ENCODE measurements at regions not wholly inside any gene's neighbourhood (a gene's known extent, or its start where the extent isn't known, plus 50 kb on each side); places are given as distances from the start of the nearest gene placed in this dataset.

DNA sequence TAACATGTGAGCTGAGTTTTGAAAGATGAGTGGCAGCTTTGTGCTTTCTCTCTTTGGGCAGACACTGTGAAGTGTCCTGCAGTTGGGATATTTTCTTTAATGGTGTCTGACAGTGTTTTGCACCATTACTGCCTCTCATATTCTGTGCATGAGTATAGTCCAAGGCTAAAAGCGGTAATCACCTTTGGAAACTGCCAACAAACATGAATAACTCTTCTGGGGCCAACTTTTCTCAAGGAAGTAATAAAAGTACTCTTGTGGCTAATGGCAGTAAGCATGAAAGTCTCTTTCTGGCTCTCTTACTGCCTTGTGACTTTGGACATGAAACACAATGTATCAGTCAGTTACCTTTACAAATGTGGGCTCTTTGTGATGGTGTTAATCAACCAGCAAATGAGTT is 91.7 kb upstream of the SOX4 start:
- H3K4me2 ChIP-seq (ENCODE audit: low read length) = no peak overlapping the region
- no peak overlapping the region for H3K4me3 ChIP-seq (ENCODE audit: low read length)
- H3K27me3 ChIP-seq (ENCODE audit: insufficient read depth, low read depth, low read length) = no peaks in the 10 kb centered on the region
- H2AFZ ChIP-seq (ENCODE audit: low read depth, low read length) = no peak overlapping the region
- H4K20me1 ChIP-seq (ENCODE audit: insufficient read depth) = no peaks in the 10 kb centered on the region
- no peaks in the 10 kb centered on the region for H3K36me3 ChIP-seq (ENCODE audit: insufficient read depth, low read length)
- TF ChIP-seq, protein P1, sequence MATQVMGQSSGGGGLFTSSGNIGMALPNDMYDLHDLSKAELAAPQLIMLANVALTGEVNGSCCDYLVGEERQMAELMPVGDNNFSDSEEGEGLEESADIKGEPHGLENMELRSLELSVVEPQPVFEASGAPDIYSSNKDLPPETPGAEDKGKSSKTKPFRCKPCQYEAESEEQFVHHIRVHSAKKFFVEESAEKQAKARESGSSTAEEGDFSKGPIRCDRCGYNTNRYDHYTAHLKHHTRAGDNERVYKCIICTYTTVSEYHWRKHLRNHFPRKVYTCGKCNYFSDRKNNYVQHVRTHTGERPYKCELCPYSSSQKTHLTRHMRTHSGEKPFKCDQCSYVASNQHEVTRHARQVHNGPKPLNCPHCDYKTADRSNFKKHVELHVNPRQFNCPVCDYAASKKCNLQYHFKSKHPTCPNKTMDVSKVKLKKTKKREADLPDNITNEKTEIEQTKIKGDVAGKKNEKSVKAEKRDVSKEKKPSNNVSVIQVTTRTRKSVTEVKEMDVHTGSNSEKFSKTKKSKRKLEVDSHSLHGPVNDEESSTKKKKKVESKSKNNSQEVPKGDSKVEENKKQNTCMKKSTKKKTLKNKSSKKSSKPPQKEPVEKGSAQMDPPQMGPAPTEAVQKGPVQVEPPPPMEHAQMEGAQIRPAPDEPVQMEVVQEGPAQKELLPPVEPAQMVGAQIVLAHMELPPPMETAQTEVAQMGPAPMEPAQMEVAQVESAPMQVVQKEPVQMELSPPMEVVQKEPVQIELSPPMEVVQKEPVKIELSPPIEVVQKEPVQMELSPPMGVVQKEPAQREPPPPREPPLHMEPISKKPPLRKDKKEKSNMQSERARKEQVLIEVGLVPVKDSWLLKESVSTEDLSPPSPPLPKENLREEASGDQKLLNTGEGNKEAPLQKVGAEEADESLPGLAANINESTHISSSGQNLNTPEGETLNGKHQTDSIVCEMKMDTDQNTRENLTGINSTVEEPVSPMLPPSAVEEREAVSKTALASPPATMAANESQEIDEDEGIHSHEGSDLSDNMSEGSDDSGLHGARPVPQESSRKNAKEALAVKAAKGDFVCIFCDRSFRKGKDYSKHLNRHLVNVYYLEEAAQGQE (IDR thresholded peaks at IDR 0.05; ENCODE audit: borderline replicate concordance) = no peak
- TF ChIP-seq TAF1 (IDR thresholded peaks at IDR 0.05; ENCODE audit: low read depth) (no peak), EZH2 (IDR thresholded peaks at IDR 0.05; ENCODE audit: borderline replicate concordance, insufficient read depth, low read length, poor library complexity, severe bottlenecking) (no peak), POLR2AphosphoS5 (IDR thresholded peaks at IDR 0.05) (no peak), SMC3 (conservative IDR thresholded peaks at IDR 0.05; ENCODE audit: poor library complexity) (no peak), RAD21 (conservative IDR thresholded peaks at IDR 0.05) (no peak), EP300 (conservative IDR thresholded peaks at IDR 0.05; ENCODE audit: poor library complexity, severe bottlenecking) (no peak), MXI1 (conservative IDR thresholded peaks at IDR 0.05; ENCODE audit: poor library complexity, severe bottlenecking) (no peak)
- TF ChIP-seq, protein P2, sequence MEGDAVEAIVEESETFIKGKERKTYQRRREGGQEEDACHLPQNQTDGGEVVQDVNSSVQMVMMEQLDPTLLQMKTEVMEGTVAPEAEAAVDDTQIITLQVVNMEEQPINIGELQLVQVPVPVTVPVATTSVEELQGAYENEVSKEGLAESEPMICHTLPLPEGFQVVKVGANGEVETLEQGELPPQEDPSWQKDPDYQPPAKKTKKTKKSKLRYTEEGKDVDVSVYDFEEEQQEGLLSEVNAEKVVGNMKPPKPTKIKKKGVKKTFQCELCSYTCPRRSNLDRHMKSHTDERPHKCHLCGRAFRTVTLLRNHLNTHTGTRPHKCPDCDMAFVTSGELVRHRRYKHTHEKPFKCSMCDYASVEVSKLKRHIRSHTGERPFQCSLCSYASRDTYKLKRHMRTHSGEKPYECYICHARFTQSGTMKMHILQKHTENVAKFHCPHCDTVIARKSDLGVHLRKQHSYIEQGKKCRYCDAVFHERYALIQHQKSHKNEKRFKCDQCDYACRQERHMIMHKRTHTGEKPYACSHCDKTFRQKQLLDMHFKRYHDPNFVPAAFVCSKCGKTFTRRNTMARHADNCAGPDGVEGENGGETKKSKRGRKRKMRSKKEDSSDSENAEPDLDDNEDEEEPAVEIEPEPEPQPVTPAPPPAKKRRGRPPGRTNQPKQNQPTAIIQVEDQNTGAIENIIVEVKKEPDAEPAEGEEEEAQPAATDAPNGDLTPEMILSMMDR (IDR thresholded peaks at IDR 0.05; ENCODE audit: poor library complexity, severe bottlenecking) = no peak
- H3K9ac ChIP-seq (ENCODE audit: low read length) = no peak overlapping the region
- H3F3A ChIP-seq (ENCODE audit: insufficient read depth, low read length, poor library complexity, severe bottlenecking) = no peaks in the 10 kb centered on the region
- no peaks in the 10 kb centered on the region for H3K9me2 ChIP-seq (ENCODE audit: insufficient read depth, low read length)
- H3K27ac ChIP-seq (ENCODE audit: low read length) = no peak overlapping the region
- H3K9me3 ChIP-seq (ENCODE audit: low read length) = no peaks in the 10 kb centered on the region
- H3K79me2 ChIP-seq (replicated peaks; ENCODE audit: insufficient read depth, low read length) = no peaks in the 10 kb centered on the region

DNA sequence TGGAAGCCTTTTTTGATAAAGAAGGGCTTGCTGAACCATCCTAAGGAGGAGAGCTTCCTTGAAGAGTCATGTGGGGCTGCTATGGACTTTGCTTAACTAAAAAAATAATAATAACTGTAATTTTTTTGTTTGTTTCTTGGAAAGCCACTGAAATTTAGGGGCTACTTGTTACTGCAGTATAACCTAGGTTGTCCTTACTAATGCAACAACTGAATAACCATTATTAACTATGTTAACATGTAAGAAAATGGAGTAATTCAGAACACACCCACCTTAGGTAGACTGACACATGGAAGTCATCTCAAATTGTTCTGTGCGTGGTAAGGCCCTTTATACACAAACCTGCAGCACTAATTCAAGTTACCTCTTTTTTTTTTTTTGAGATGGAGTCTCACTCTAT is 90.9 kb upstream of the SOX4 start:
- no peaks in the 10 kb centered on the region for H3F3A ChIP-seq (ENCODE audit: insufficient read depth, low read length, poor library complexity, severe bottlenecking)
- H3K27me3 ChIP-seq (ENCODE audit: insufficient read depth, low read depth, low read length) = no peaks in the 10 kb centered on the region
- TF ChIP-seq, protein P1 (IDR thresholded peaks at IDR 0.05; ENCODE audit: borderline replicate concordance) = no peak
- TF ChIP-seq TAF1 (IDR thresholded peaks at IDR 0.05; ENCODE audit: low read depth) (no peak), SMC3 (conservative IDR thresholded peaks at IDR 0.05; ENCODE audit: poor library complexity) (no peak), POLR2AphosphoS5 (IDR thresholded peaks at IDR 0.05) (no peak)
- TF ChIP-seq, protein P2 (IDR thresholded peaks at IDR 0.05; ENCODE audit: poor library complexity, severe bottlenecking) = no peak
- H3K4me2 ChIP-seq (ENCODE audit: low read length) = no peak overlapping the region
- H3K9ac ChIP-seq (ENCODE audit: low read length) = no peak overlapping the region
- no peaks in the 10 kb centered on the region for H3K36me3 ChIP-seq (ENCODE audit: insufficient read depth, low read length)
- H3K27ac ChIP-seq (ENCODE audit: low read length) = no peak overlapping the region
- no peaks in the 10 kb centered on the region for H4K20me1 ChIP-seq (ENCODE audit: insufficient read depth)
- no peak overlapping the region for H3K4me3 ChIP-seq (ENCODE audit: low read length)
- no peaks in the 10 kb centered on the region for H3K79me2 ChIP-seq (replicated peaks; ENCODE audit: insufficient read depth, low read length)
- H3K9me2 ChIP-seq (ENCODE audit: insufficient read depth, low read length) = no peaks in the 10 kb centered on the region
- H2AFZ ChIP-seq (ENCODE audit: low read depth, low read length) = no peak overlapping the region
- no peaks in the 10 kb centered on the region for H3K9me3 ChIP-seq (ENCODE audit: low read length)
